PC-9 (cell line): ENCODE measurements at regions not wholly inside any gene's neighbourhood (a gene's known extent, or its start where the extent isn't known, plus 50 kb on each side); places are given as distances from the start of the nearest gene placed in this dataset.
"Not testable (repeated sequence)": the region's sequence is repeated elsewhere in the genome, so short reads cannot be mapped to it uniquely, and the experiment has no call there.

Experiments
- BruUV-seq: library from RNA; stranded (reverse); fragments of 400-500 nt; replicated peaks from 2 replicates; lab custom pipeline; 2021; lab: Mats Ljungman, UMichigan
- CTCF ChIA-PET: fragments of 300-600 bp; sonication (Branson Sonifier 250); formaldehyde crosslinking; loops from one replicate; lab custom pipeline; 2022; ENCODE audit warnings: antibody characterized with exemption; lab: Charles Lee
- POLR2A ChIA-PET: fragments of 300-600 bp; sonication (Branson Sonifier 250); formaldehyde crosslinking; loops from one replicate; lab custom pipeline; 2022; ENCODE audit warnings: antibody characterized with exemption; ENCODE audit not compliant: unreplicated experiment; lab: Charles Lee
- DNase-seq, 2 experiments: peaks; one replicate each; pipeline versions ENCODE4 v3.0.0 to v3.0.0-alpha.2; 2015 to 2022; ENCODE audit warnings: mixed read lengths in 1 of 2
- H2AFZ ChIP-seq: fragments of 200-600 bp; sonication (generic); 2 replicates; pipeline ENCODE4 v1.8.1; 2017; ENCODE audit warnings: antibody characterized with exemption
- H3F3A ChIP-seq: fragments of 200-600 bp; sonication (generic); 2 replicates; pipeline ENCODE4 v1.8.1; 2017; ENCODE audit warnings: antibody characterized with exemption, mild to moderate bottlenecking, low read depth; ENCODE audit not compliant: insufficient read depth
- H3K27ac ChIP-seq: fragments of 200-600 bp; sonication (generic); 2 replicates; pipeline ENCODE4 v1.6.1; 2016; ENCODE audit warnings: mixed run types
- H3K27me3 ChIP-seq: fragments of 200-600 bp; sonication (generic); 2 replicates; pipeline ENCODE4 v1.6.1; 2016; ENCODE audit warnings: low read depth, mixed run types; ENCODE audit not compliant: insufficient read depth
- H3K36me3 ChIP-seq: fragments of 200-600 bp; sonication (generic); 2 replicates; pipeline ENCODE4 v1.6.1; 2016; ENCODE audit warnings: low read depth, mixed run types
- H3K4me1 ChIP-seq: fragments of 200-600 bp; sonication (generic); replicated peaks from 2 replicates; pipeline ENCODE4 v1.6.1; 2016; ENCODE audit warnings: mixed run types; ENCODE audit not compliant: insufficient read depth
- H3K4me2 ChIP-seq: fragments of 200-600 bp; sonication (generic); 2 replicates; pipeline ENCODE4 v1.6.1; 2017; ENCODE audit warnings: mixed run types
- H3K4me3 ChIP-seq: fragments of 200-600 bp; sonication (generic); 2 replicates; pipeline ENCODE4 v1.6.1; 2016; ENCODE audit warnings: mixed run types
- H3K79me2 ChIP-seq: fragments of 200-600 bp; sonication (generic); 2 replicates; pipeline ENCODE4 v1.6.1; 2017; ENCODE audit warnings: low read depth, mixed run types
- H3K9me2 ChIP-seq: fragments of 200-600 bp; sonication (generic); 2 replicates; pipeline ENCODE4 v1.8.1; 2017; ENCODE audit warnings: mild to moderate bottlenecking; ENCODE audit not compliant: insufficient read depth
- H3K9me3 ChIP-seq: fragments of 200-600 bp; sonication (generic); 2 replicates; pipeline ENCODE4 v1.8.1; 2016; ENCODE audit warnings: low read depth; ENCODE audit not compliant: insufficient read depth
- H4K20me1 ChIP-seq: fragments of 200-600 bp; sonication (generic); 2 replicates; pipeline ENCODE4 v1.8.1; 2017; ENCODE audit not compliant: insufficient read depth
- EZH2 ChIP-seq: fragments of 200-600 bp; sonication (generic); IDR thresholded peaks from 2 replicates; pipeline ENCODE4 v1.8.0; 2017; ENCODE audit warnings: antibody characterized with exemption, low read depth
- intact Hi-C: fragments of 100-400 bp; cut with micrococcal nuclease; formaldehyde crosslinking; loops from one replicate; pipeline ENCODE4 v1.10.0; 2022; ENCODE audit not compliant: unreplicated experiment
- TF ChIP-seq, protein P1 (sequence below): fragments of 200-600 bp; sonication (generic); conservative IDR thresholded peaks from 2 replicates; pipeline ENCODE4 v1.6.1; 2017; ENCODE audit warnings: mixed run types, antibody characterized with exemption, mild to moderate bottlenecking, moderate library complexity

DNA sequence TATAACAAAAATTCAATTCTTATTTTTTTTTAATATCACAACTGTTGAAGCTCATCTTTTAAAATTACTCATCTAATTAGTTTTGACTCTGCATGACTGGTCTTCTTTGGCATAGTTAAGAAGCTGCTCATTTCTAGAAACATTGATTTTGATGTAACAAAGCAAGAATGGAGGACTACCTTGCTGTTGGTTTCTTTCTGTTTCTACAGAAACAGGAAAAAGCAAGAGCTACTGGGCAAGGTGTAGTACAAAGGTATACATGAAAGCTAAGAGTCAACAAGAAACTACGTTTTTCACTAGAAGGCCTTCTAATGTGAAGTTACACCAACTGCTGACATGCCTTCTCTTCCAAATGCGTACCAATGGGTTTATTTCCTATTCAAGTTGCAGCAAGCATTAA, 90.6 kb upstream of the SYT4 start:
- H3K36me3 ChIP-seq = no peaks in the 10 kb centered on the region
- ChIA-PET POLR2A (no interaction called here), CTCF (no interaction called here)
- no peaks in the 10 kb centered on the region for H3K4me1 ChIP-seq
- intact Hi-C loops = no loop called here
- H3K4me2 ChIP-seq = no peak overlapping the region
- no peaks in the 10 kb centered on the region for H3K27me3 ChIP-seq
- H3K79me2 ChIP-seq = no peaks in the 10 kb centered on the region
- H3K9me2 ChIP-seq = no peaks in the 10 kb centered on the region
- no peak overlapping the region for H2AFZ ChIP-seq
- H3K9me3 ChIP-seq = no peaks in the 10 kb centered on the region
- no peak overlapping the region for H3K27ac ChIP-seq
- no TSS peak for BruUV-seq
- H4K20me1 ChIP-seq = no peaks in the 10 kb centered on the region
- no peak for TF ChIP-seq EZH2
- TF ChIP-seq, protein P1, sequence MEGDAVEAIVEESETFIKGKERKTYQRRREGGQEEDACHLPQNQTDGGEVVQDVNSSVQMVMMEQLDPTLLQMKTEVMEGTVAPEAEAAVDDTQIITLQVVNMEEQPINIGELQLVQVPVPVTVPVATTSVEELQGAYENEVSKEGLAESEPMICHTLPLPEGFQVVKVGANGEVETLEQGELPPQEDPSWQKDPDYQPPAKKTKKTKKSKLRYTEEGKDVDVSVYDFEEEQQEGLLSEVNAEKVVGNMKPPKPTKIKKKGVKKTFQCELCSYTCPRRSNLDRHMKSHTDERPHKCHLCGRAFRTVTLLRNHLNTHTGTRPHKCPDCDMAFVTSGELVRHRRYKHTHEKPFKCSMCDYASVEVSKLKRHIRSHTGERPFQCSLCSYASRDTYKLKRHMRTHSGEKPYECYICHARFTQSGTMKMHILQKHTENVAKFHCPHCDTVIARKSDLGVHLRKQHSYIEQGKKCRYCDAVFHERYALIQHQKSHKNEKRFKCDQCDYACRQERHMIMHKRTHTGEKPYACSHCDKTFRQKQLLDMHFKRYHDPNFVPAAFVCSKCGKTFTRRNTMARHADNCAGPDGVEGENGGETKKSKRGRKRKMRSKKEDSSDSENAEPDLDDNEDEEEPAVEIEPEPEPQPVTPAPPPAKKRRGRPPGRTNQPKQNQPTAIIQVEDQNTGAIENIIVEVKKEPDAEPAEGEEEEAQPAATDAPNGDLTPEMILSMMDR = no peak
- DNase-seq = no peak
- H3F3A ChIP-seq = no peaks in the 10 kb centered on the region
- H3K4me3 ChIP-seq = no peak overlapping the region

DNA sequence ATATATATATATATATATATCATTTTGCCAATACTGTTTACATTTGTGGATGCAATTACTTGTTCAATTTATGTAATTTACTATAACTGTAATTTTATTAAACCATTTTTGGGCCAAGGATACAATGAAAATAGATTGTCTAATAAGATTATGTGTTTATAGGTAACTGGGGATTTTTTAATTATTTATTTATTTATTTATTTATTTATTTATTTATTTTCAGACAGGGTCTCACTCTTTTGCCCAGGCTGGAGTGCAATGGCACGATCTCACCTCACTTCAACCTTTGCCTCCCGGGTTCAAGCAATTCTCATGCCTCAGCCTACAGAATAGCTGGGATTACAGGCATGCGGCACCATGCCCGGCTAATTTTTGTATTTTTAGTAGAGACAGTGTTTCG, 92.0 kb upstream of the SYT4 start:
- BruUV-seq, H3K4me1 ChIP-seq, H4K20me1 ChIP-seq, intact Hi-C loops, H3K36me3 ChIP-seq, H3K9me3 ChIP-seq, H2AFZ ChIP-seq, DNase-seq, H3F3A ChIP-seq, H3K27me3 ChIP-seq, H3K4me2 ChIP-seq, H3K27ac ChIP-seq, H3K4me3 ChIP-seq, CTCF ChIA-PET, POLR2A ChIA-PET, H3K79me2 ChIP-seq, H3K9me2 ChIP-seq: not testable (repeated sequence)

- Histone ChIP-seq H3K4me2 (no peak overlapping the region), H3K36me3 (no peaks in the 10 kb centered on the region), H3F3A (no peaks in the 10 kb centered on the region), H4K20me1 (no peaks in the 10 kb centered on the region), H2AFZ (no peak overlapping the region), H3K4me1 (no peaks in the 10 kb centered on the region), H3K27ac (no peak overlapping the region), H3K79me2 (no peaks in the 10 kb centered on the region), H3K9me3 (no peaks in the 10 kb centered on the region), H3K9me2 (no peaks in the 10 kb centered on the region), H3K4me3 (no peak overlapping the region), H3K27me3 (no peaks in the 10 kb centered on the region)
- TF ChIP-seq EZH2 = no peak
- TF ChIP-seq, protein P1 = no peak
- ChIA-PET CTCF (no interaction called here), POLR2A (no interaction called here)
- BruUV-seq = no TSS peak
- DNase-seq = no peak
- intact Hi-C loops = no loop called here
Observed at GRCh38 chr18:43372773-43373172, 95.5 kb upstream of the SYT4 start.

DNA sequence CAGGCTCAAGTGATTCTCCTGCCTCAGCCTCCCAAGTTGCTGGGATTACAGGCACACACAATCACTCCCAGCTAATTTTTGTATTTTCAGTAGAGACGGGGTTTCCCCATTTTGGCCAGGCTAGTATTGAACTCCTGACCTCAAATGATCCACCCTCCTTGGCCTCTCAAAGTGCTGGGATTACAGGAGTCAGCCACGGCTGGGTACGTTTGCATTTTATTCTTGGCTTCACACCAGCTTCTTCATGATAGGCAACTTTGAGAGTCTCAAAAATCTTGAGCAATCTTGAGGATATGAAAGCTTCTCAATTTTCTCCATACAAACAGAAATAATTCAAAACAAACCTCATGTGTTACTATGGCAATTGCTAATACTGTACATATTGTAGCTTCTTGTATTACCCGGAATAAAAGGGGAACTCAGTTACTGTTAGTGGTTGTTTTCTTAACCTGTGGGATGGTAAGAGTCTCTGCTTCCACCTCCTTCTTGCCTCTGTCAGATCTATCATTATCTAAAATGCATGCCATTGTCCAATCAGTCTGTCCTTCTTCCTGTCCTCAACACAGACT, 102.9 kb upstream of the SYT4 start:
- Histone ChIP-seq H2AFZ (no peak overlapping the region), H3F3A (no peaks in the 10 kb centered on the region), H3K4me1 (no peaks in the 10 kb centered on the region), H3K9me2 (no peaks in the 10 kb centered on the region), H3K9me3 (no peaks in the 10 kb centered on the region), H3K27ac (no peak overlapping the region), H3K4me2 (no peak overlapping the region), H4K20me1 (no peaks in the 10 kb centered on the region), H3K4me3 (no peak overlapping the region), H3K79me2 (no peaks in the 10 kb centered on the region), H3K27me3 (no peaks in the 10 kb centered on the region), H3K36me3 (no peaks in the 10 kb centered on the region)
- intact Hi-C loops = no loop called here
- DNase-seq = no peak
- no TSS peak for BruUV-seq
- CTCF ChIA-PET = no interaction called here
- TF ChIP-seq EZH2 = no peak
- TF ChIP-seq, protein P1 = no peak
- POLR2A ChIA-PET = no interaction called here
